Epithelial cell of prostate (primary cell): ENCODE measurements at regions not wholly inside any gene's neighbourhood (a gene's known extent, or its start where the extent isn't known, plus 50 kb on each side); places are given as distances from the start of the nearest gene placed in this dataset.

ENCODE experiments used
- DNase-seq: peaks from one replicate; pipeline ENCODE4 v3.0.0-alpha.2; 2011; ENCODE audit warnings: low read depth, low spot score
- H3K27ac ChIP-seq: fragments of 450-650 bp; 2 replicates; pipeline ENCODE4 v1.5.1; 2017; ENCODE audit warnings: mild to moderate bottlenecking

- H3K27ac ChIP-seq = no peak overlapping the region
- no peak for DNase-seq
These were observed 174.7 kb downstream of the LPIN1 start for GRCh38 chr2:11920993-11921583.

- no peak for DNase-seq
- no peak overlapping the region for H3K27ac ChIP-seq
These were observed 175.9 kb downstream of the LPIN1 start for GRCh38 chr2:11922294-11922693.

GRCh38 chr2:11923935-11924334 lies 177.5 kb downstream of the LPIN1 start:
- no peak for DNase-seq
- no peak overlapping the region for H3K27ac ChIP-seq

GRCh38 chr2:11925295-11926066 lies 179.0 kb downstream of the LPIN1 start:
- no peak overlapping the region for H3K27ac ChIP-seq
- DNase-seq = no peak

- no peak for DNase-seq
- H3K27ac ChIP-seq = no peak overlapping the region
These were observed 183.9 kb downstream of the LPIN1 start for GRCh38 chr2:11930211-11930761.

GRCh38 chr2:11932048-11932512 lies 185.6 kb downstream of the LPIN1 start:
- no peak overlapping the region for H3K27ac ChIP-seq
- no peak for DNase-seq

- no peak overlapping the region for H3K27ac ChIP-seq
- DNase-seq = no peak
These were observed 186.5 kb downstream of the LPIN1 start for GRCh38 chr2:11932962-11933361.

- DNase-seq = no peak
- no peak overlapping the region for H3K27ac ChIP-seq
These were observed 187.4 kb downstream of the LPIN1 start for GRCh38 chr2:11933854-11934253.

- H3K27ac ChIP-seq = no peak overlapping the region
- DNase-seq = no peak
These were observed 190.3 kb downstream of the LPIN1 start for GRCh38 chr2:11936761-11937160.

GRCh38 chr2:11938196-11938595 lies 191.8 kb downstream of the LPIN1 start:
- DNase-seq = peak; percentile 55
- peak overlapping the region; percentile 10 for H3K27ac ChIP-seq

- no peak overlapping the region for H3K27ac ChIP-seq
- DNase-seq = no peak
These were observed 193.1 kb downstream of the LPIN1 start for GRCh38 chr2:11939523-11939922.

- DNase-seq = no peak
- no peak overlapping the region for H3K27ac ChIP-seq
These were observed 193.8 kb downstream of the LPIN1 start for GRCh38 chr2:11940121-11940743.

GRCh38 chr2:11940799-11941198 lies 194.4 kb downstream of the LPIN1 start:
- no peak overlapping the region for H3K27ac ChIP-seq

GRCh38 chr2:11941201-11942177 lies 195.1 kb downstream of the LPIN1 start:
- no peak for DNase-seq
- H3K27ac ChIP-seq = no peak overlapping the region

More at GRCh38 chr2:11940799-11941198, 194.4 kb downstream of the LPIN1 start:
- no peak for DNase-seq

- DNase-seq = no peak
- no peak overlapping the region for H3K27ac ChIP-seq
These were observed 195.7 kb downstream of the LPIN1 start for GRCh38 chr2:11942178-11942569.

- DNase-seq = no peak
- H3K27ac ChIP-seq = no peak overlapping the region
These were observed 197.9 kb downstream of the LPIN1 start for GRCh38 chr2:11944311-11944710.

GRCh38 chr2:11945139-11946126 lies 199.0 kb downstream of the LPIN1 start:
- no peak overlapping the region for H3K27ac ChIP-seq
- DNase-seq = no peak

GRCh38 chr2:11947956-11948355 lies 201.5 kb downstream of the LPIN1 start:
- no peak overlapping the region for H3K27ac ChIP-seq
- DNase-seq = no peak
